Stomach (tissue), 8 donors: ENCODE measurements at regions not wholly inside any gene's neighbourhood (a gene's known extent, or its start where the extent isn't known, plus 50 kb on each side); places are given as distances from the start of the nearest gene placed in this dataset.

Source experiments
- DNase-seq, 2 donors: peaks; one replicate each; pipeline versions ENCODE4 v3.0.0 to v3.0.0-alpha.2; 2013 to 2019
- H3K27ac ChIP-seq, 5 donors: fragments of 200-600 bp in 4 of 5; sonication (generic) in 4 of 5; one replicate each; pipeline ENCODE4 v1.5.1; 2013 to 2019; ENCODE audit warnings: mild to moderate bottlenecking in 1 of 5, moderate library complexity in 1 of 5
- H3K27me3 ChIP-seq, 3 donors: fragments of 200-600 bp; sonication (generic); one replicate each; pipeline ENCODE4 v1.5.1; 2017 to 2019; ENCODE audit warnings: mixed run types in 1 of 3
- H3K36me3 ChIP-seq, 4 donors: fragments of 200-600 bp; sonication (generic); 1 replicate in 3 of 4; 2 replicates in 1 of 4; pipeline ENCODE4 v1.5.1; 2016 to 2019
- H3K4me1 ChIP-seq, 4 donors: fragments of 200-600 bp; sonication (generic); one replicate each; pipeline ENCODE4 v1.5.1; 2016 to 2019
- H3K4me3 ChIP-seq, 4 donors: fragments of 200-600 bp; sonication (generic) in 3 of 4; one replicate each; pipeline ENCODE4 v1.5.1; 2016 to 2019; ENCODE audit warnings: mild to moderate bottlenecking in 1 of 4
- H3K9me3 ChIP-seq, 4 donors: fragments of 200-600 bp; sonication (generic); one replicate each; pipeline ENCODE4 v1.5.1; 2016 to 2019
- EP300 ChIP-seq: sonication (generic); formaldehyde crosslinking; IDR thresholded peaks from one replicate; pipeline ENCODE4 v1.6.1; 2017; ENCODE audit warnings: antibody characterized with exemption
- POLR2A ChIP-seq, 4 donors: fragments of 450-650 bp; IDR thresholded peaks; one replicate each; pipeline ENCODE4 v1.6.1; 2016; ENCODE audit warnings: antibody characterized with exemption in 4 of 4, control low read depth in 2 of 4, mild to moderate bottlenecking in 1 of 4, moderate library complexity in 1 of 4
- POLR2AphosphoS5 ChIP-seq, 3 donors: sonication (generic); formaldehyde crosslinking; IDR thresholded peaks; one replicate each; pipeline ENCODE4 v1.6.1; 2016; ENCODE audit warnings: antibody characterized with exemption in 3 of 3
- WGBS, 5 donors: extraction: QIAGEN DNeasy Blood & Tissue Kit in 3 of 5; methylation state at CpG; one replicate each; pipeline versions ENCODE4 v1.1.5 to v1.1.7; 2013 to 2018; 5-methylcytosine and 5-hydroxymethylcytosine counted together
- intact Hi-C: fragments of 100-400 bp; cut with DNase I; formaldehyde crosslinking; loops from one replicate; pipeline ENCODE4 v1.15.1; 2023; ENCODE audit warnings: low total_unique reads
- TF ChIP-seq, protein P1 (sequence below), 7 experiments: fragments of 450-650 bp in 4 of 7; fragments of 200-600 bp in 3 of 7; sonication (generic) in 3 of 7; IDR thresholded peaks; one replicate each; pipeline ENCODE4 v1.5.1; 2016 to 2019; ENCODE audit warnings: antibody characterized with exemption in 7 of 7, control low read depth in 2 of 7, mild to moderate bottlenecking in 1 of 7
- donor health status: healthy with polysubstance abuse.
- donor health status: Bipolar disorder and iron deficiency.
- donor health status: healthy.

DNA sequence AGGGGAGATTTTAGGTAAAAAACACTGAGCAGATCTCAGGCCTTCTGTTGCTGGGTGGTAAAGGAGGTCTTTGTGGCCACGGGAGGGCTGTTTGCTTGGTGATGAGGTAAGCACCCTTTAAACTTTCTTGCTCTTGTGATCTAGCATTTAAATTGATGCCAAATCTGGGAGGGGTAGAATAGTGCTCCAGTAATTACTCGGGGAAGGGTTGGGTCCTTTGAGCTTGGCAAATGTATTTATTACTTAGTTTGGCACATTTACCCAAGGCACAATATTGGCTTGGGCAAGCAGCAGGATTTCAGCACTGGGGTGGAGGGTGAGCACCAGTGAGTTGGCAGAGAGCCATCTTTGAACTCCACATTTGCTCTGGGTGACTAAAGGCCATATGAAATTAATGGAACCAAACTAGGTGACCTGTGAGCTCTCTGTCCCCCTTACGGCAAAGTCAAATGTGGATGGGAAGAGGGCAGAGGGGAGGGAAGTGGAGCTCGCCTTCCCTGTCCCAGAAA is 185.9 kb upstream of the ONECUT1 start:
- no peaks in the 10 kb centered on the region for H3K4me1 ChIP-seq
- peak in 1 of 2 donors; percentile 26 for DNase-seq
- TF ChIP-seq, protein P1, sequence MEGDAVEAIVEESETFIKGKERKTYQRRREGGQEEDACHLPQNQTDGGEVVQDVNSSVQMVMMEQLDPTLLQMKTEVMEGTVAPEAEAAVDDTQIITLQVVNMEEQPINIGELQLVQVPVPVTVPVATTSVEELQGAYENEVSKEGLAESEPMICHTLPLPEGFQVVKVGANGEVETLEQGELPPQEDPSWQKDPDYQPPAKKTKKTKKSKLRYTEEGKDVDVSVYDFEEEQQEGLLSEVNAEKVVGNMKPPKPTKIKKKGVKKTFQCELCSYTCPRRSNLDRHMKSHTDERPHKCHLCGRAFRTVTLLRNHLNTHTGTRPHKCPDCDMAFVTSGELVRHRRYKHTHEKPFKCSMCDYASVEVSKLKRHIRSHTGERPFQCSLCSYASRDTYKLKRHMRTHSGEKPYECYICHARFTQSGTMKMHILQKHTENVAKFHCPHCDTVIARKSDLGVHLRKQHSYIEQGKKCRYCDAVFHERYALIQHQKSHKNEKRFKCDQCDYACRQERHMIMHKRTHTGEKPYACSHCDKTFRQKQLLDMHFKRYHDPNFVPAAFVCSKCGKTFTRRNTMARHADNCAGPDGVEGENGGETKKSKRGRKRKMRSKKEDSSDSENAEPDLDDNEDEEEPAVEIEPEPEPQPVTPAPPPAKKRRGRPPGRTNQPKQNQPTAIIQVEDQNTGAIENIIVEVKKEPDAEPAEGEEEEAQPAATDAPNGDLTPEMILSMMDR (IDR thresholded peaks at IDR 0.05) = no peak
- no peak for TF ChIP-seq POLR2AphosphoS5 (IDR thresholded peaks at IDR 0.05)
- no peak for TF ChIP-seq POLR2A (IDR thresholded peaks at IDR 0.05)
- no peak for TF ChIP-seq EP300
- H3K27ac ChIP-seq = no peak overlapping the region
- intact Hi-C loops = no loop called here
- no peaks in the 10 kb centered on the region for H3K27me3 ChIP-seq
- H3K4me3 ChIP-seq = no peak overlapping the region
- no peaks in the 10 kb centered on the region for H3K9me3 ChIP-seq
- no peaks in the 10 kb centered on the region for H3K36me3 ChIP-seq
- 47 to 68% (median 56%) methylated on average over 4 of the region's 4 CpGs for WGBS, 5 donors

DNA sequence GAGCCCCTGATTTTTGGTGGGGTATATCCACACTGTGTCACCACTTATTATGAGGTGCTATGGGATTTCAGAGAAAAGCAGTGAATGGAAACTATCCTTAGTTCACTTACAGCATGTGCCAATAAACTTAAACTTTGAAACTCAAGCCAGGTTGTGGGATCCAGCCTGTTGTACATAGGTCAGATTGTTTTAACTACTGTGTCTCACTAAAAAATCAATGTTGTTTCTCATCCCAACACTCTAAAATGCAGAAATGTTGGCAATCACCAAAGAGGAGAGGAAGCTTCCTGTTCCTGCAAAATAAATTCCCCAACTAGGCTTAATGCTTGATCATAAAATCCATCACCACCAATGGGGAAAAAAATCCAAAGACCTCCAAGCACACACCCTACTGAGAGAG is 173.7 kb upstream of the ONECUT1 start:
- DNase-seq = no peak
- H3K27ac ChIP-seq = no peak overlapping the region
- no peaks in the 10 kb centered on the region for H3K4me1 ChIP-seq
- intact Hi-C loops = no loop called here
- H3K36me3 ChIP-seq = no peaks in the 10 kb centered on the region
- TF ChIP-seq POLR2AphosphoS5 (IDR thresholded peaks at IDR 0.05) (no peak), POLR2A (IDR thresholded peaks at IDR 0.05) (no peak), EP300 (no peak)
- H3K27me3 ChIP-seq = no peaks in the 10 kb centered on the region
- no peak overlapping the region for H3K4me3 ChIP-seq
- H3K9me3 ChIP-seq = no peaks in the 10 kb centered on the region

DNA sequence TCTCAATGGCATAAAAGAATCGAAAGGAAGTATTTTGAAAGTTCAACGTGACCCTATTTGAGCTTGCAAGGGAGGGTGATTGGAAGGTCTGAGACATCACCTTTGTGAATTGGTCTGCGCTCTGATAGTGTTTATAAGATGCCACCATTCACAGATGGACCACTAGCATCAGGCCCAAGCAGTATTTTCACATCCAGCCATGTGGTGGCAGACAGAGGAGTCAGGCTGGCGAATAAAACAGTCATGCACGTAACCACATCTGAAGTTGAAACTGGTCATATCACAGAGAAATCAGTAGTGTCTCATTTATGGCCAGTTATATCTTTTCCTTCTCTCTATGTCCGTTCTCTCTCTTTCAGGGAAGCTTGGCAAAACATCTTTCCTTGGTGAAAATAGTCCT is 170.1 kb upstream of the ONECUT1 start:
- TF ChIP-seq EP300 (no peak), POLR2A (IDR thresholded peaks at IDR 0.05) (no peak), POLR2AphosphoS5 (IDR thresholded peaks at IDR 0.05) (no peak)
- TF ChIP-seq, protein P1 (IDR thresholded peaks at IDR 0.05) = no peak
- 78 to 89% (median 84%) methylated on average over 6 of the region's 6 CpGs for whole genome bisulfite sequencing, 5 donors
- Histone ChIP-seq H3K27ac (no peak overlapping the region), H3K36me3 (no peaks in the 10 kb centered on the region), H3K4me3 (no peak overlapping the region), H3K27me3 (no peaks in the 10 kb centered on the region), H3K9me3 (no peaks in the 10 kb centered on the region), H3K4me1 (no peaks in the 10 kb centered on the region)
- intact Hi-C loops = no loop called here
- no peak for DNase-seq

DNA sequence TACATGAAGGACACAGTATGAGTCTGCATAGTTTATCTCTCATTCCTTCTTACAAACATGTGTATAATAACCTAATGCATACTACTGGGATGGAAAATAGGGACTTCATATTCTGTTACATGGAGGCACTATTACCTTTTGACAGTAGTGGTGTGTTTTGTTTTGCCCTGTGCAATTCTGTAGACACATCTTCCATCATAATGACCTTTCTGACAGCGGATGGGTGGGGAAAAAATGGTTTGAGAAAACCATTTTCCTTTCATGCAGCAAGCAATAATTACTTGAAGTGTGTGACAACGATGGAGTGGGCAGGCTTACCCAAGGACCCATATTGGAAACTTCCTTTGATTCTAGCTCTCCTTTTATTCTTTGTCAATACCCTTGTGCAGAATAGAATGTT is 153.6 kb upstream of the ONECUT1 start:
- Histone ChIP-seq H3K4me1 (no peaks in the 10 kb centered on the region), H3K27ac (no peak overlapping the region), H3K27me3 (peaks cover 0 to 9% (median 0%) of the 10 kb centered on the region in 3 donors), H3K9me3 (no peaks in the 10 kb centered on the region), H3K4me3 (no peak overlapping the region), H3K36me3 (no peaks in the 10 kb centered on the region)
- no peak for DNase-seq
- no peak for TF ChIP-seq POLR2A (IDR thresholded peaks at IDR 0.05)
- no peak for TF ChIP-seq EP300
- intact Hi-C loops = no loop called here
- 70 to 88% (median 80%) methylated on average over 2 of the region's 2 CpGs for WGBS, 5 donors

DNA sequence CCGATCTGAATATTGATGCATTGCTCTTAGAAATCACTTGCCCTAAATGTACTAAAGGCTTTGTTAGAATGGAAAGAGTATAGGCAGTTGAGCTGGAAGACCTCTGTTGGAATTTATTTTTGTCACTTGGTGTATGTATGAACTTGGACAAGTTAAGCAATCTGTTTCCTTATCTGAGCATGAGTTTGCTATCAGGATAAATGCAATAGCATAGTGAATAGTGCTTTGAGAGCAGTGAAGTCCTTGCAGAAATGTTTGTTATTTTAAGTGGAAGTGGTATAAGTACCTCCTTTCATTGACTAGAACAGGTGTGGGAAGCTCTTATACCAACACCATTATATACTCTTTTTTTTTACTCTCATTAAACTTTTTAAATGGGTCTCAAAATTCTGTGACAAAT is 146.4 kb upstream of the ONECUT1 start:
- H3K9me3 ChIP-seq = peaks cover 0 to 4% (median 0%) of the 10 kb centered on the region in 4 donors
- no peaks in the 10 kb centered on the region for H3K36me3 ChIP-seq
- TF ChIP-seq POLR2AphosphoS5 (IDR thresholded peaks at IDR 0.05) (no peak), POLR2A (IDR thresholded peaks at IDR 0.05) (no peak), EP300 (no peak)
- TF ChIP-seq, protein P1 (IDR thresholded peaks at IDR 0.05) = no peak
- peaks cover 0 to 5% (median 0%) of the 10 kb centered on the region in 3 donors for H3K27me3 ChIP-seq
- no peak overlapping the region for H3K4me3 ChIP-seq
- no peaks in the 10 kb centered on the region for H3K4me1 ChIP-seq
- no peak for DNase-seq
- WGBS, 5 donors = 75 to 90% (median 87%) methylated on average over 1 of the region's 1 CpG
- H3K27ac ChIP-seq = no peak overlapping the region
- intact Hi-C loops = no loop called here
